Astrocyte of the cerebellum (primary cell): ENCODE measurements at regions not wholly inside any gene's neighbourhood (a gene's known extent, or its start where the extent isn't known, plus 50 kb on each side); places are given as distances from the start of the nearest gene placed in this dataset.

Experiments
- DNase-seq: peaks from one replicate; pipeline ENCODE4 v3.0.0-alpha.2; 2011; ENCODE audit warnings: low read depth
- H3K4me3 ChIP-seq: 2 replicates; pipeline ENCODE4 v1.5.1; 2011; ENCODE audit warnings: mild to moderate bottlenecking, low read depth, low read length, moderate library complexity
- CTCF ChIP-seq: IDR thresholded peaks from 2 replicates; pipeline ENCODE4 v1.5.1; 2012; ENCODE audit warnings: low read length, low read depth, moderate library complexity, mild to moderate bottlenecking; ENCODE audit errors: missing control alignments
- in situ Hi-C: cut with HindIII; loops from 2 replicates; pipeline ENCODE4 v1.10.0; 2017; ENCODE audit warnings: low sequenced_read_pairs

GRCh38 chr1:72777918-72778317 is 495.6 kb upstream of the NEGR1 start:
- in situ Hi-C loops, result no loop called here
- TF ChIP-seq CTCF, result no peak
- no peak overlapping the region for H3K4me3 ChIP-seq
- no peak for DNase-seq

DNA sequence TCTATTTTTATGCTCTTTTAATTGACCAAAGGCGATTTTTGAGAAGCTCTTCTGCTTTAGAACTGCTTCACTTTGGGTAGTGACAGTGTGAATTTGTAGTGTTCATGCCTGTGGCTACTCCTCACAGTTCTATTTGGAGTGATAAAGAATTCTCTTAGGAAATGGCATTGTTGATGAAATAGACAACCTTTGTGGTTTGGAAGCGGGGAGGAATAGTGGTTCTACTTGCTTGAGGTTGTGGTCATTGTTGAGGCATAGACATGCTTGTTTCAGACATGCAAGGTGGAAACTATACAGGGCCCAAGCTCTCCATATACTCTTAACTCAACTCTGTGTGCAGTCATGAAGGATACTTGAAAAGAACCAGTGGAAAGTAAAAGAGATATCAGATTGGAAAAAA is 481.1 kb upstream of the NEGR1 start:
- TF ChIP-seq CTCF, result no peak
- in situ Hi-C loops, result no loop called here
- no peak overlapping the region for H3K4me3 ChIP-seq
- DNase-seq, result no peak

- in situ Hi-C loops, result no loop called here
- TF ChIP-seq CTCF, result no peak
- no peak for DNase-seq
- H3K4me3 ChIP-seq, result no peak overlapping the region
Measured at GRCh38 chr1:72759486-72759885, 477.1 kb upstream of the NEGR1 start.

- TF ChIP-seq CTCF, result no peak
- DNase-seq, result no peak
- no peak overlapping the region for H3K4me3 ChIP-seq
- in situ Hi-C loops, result no loop called here
Measured at GRCh38 chr1:72757843-72758242, 475.5 kb upstream of the NEGR1 start.

- no peak for TF ChIP-seq CTCF
- H3K4me3 ChIP-seq, result no peak overlapping the region
- in situ Hi-C loops, result no loop called here
- DNase-seq, result no peak
Measured at GRCh38 chr1:72745413-72745812, 463.1 kb upstream of the NEGR1 start.

GRCh38 chr1:72734415-72734814 is 452.1 kb upstream of the NEGR1 start:
- no peak overlapping the region for H3K4me3 ChIP-seq
- in situ Hi-C loops, result no loop called here
- no peak for TF ChIP-seq CTCF
- peak; percentile 0 for DNase-seq
